ENCODE measurements at regions not wholly inside any gene's neighbourhood (a gene's known extent, or its start where the extent isn't known, plus 50 kb on each side); places are given as distances from the start of the nearest gene placed in this dataset.

DNA sequence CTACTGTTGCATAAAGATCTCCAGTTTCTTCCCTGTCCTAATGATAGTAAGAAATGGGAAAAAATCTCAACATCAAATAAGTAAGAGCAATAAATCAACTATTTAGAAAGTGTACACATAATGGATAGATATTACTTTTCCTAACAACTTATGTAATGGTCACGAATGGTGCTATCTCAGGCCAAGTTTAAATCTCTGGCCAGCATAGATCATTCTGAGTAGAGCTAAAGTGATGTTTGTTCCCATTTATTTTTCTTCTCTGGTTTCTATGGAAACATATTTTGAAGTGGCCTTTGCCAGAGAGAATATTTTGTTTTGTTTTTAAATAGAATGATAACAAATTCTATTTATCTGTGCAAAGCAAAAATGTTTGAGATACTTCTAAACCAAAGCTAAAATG, 249.7 kb upstream of the TTC14 start:
- no peak for DNase-seq

DNA sequence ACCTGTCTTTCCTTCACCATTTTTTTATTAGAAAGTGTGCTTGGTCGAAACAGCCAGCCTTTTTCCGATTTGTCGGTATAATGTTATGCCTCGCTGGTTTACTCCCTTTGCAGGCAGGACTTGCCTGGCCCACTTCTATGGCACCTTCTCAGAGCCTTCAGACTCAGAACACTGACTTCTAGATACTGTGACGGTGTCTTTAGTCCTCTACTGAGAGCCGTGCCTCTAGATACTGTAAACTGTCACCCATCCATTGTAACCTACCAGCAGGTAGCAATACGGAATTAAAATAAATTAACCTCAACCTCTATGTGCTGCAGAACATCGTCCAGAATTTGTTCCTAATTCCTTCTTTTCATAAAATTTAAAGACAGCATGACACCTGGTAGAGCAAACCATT, 247.7 kb upstream of the TTC14 start:
- no peak for DNase-seq

DNA sequence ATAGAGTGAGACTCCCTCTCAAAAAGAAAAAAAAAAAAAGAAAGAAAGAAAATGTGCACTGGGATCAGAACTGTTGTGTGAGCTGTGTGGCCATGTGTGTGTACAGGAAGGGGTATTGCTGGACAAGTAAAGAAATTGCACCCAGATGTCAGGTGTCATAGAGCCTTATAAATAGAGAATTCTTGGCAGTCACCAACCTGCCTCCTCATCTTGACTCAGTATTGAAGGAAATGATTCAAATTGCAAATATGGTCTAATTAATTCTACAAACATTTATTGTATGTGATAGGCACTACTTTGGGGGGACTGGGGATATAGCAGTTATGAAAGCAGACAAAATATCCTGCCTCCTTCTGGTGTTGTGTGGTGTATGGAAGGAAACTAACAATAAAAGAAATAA, 243.8 kb upstream of the TTC14 start:
- DNase-seq: no peak

DNA sequence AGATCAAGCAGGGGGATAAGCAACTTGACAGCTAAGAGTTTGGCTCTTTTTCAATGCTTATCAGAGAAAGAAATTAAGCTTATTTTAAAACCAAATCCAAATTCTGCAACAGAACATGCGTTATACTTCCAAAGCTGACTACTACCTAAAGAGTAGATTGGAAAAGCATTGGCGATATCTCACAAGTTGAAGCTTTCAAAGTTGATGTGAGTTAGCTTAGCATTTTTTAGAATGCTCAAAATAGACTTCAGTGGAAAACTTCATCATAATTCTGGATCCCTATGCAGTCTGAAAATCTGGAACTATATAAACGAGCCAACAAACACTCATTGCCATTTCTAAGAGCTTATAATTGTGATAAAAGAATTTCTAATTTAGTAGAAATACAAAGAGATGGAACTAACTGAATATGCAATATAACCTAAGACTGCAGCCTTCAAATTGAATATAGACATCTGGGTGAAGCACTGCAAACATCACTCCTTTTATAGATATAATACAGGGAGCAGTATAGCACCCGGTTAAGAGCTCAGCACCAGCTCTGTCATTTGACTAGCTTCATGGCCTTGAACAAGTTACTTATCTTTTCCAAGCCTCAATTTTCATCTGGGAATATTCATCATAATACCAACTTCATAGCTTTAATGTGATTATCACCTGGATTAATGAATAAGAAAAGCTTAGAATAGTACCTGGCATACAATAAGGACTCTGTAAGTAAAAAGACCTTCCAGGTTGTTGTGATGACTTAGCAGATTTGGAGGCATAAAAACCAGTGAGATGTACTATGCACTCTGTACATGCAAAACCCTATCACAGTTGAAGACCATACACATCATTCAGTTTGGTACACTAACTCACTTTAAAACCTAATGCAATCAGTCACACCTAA, 242.7 kb upstream of the TTC14 start:
- no peak for DNase-seq

DNA sequence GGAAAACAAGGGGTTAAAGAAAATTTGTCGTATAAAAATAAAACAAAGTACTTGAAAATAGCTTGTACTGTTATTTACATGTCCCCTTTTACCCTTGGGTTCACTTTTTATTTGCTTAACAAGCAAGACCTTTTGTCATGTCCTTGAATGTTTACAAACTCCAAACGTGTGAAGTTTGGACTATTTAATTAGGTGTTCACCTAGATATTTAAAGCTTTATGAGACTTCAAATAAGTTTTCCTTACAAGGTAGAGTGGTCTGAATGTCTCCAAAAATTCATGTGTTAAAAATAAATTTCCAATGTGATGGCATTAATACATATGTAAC, 242.0 kb upstream of the TTC14 start:
- DNase-seq: no peak

DNA sequence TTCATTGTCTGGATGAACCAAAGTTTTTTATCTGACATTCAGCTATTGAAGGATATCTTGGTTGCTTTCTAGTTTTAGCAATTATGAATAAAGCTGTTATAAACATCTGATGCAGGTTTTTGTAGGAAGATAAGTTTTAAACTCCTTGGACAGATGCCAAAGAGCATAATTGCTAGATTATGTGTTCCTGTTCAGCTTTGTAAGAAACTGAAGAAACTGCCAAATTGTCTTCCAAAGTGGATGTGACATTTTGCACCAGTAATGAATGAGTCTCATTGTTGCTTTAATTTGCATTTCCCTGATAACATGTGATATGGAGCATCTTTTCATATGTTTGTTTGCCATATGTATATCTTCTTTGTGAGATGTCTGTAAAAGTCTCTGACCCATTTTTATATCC, 239.9 kb upstream of the TTC14 start:
- no peak for DNase-seq

DNA sequence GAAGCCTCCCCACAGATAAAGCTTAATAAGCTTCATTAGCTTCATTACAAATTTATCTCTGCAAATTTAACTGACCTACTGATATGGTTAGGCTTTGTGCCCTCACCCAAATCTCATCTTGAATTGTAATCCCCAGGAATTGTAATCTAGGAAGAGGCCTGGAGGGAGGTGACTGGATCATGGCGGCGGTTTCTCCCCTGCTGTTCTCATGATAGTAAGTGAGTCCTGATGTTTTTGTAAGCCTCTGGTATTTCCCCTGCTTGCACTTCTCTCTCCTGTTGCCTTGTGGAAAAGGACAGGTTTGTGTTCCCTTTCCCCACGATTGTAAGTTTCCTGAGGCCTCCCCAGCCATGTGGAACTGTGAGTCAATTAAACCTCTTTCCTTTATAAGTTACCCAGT, 226.1 kb upstream of the TTC14 start:
- DNase-seq: no peak

DNA sequence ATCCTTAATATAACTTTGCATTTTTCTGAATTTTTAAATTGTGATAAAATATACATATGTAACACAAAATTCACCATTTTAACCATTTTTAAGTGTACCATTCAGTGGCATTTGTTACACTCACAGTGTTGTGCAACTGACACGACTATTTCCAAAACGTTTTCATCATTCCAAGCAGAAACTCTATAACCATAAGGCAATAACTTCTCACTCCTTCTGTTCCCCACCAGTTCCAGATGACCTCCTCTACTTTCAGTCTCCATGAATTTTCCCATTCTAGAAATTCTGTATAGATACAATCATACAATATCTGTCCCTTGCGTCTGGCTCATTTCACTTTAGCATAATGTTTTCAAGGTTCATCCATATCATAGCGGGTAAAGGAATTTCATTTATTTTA, 223.5 kb upstream of the TTC14 start:
- no peak for DNase-seq

DNA sequence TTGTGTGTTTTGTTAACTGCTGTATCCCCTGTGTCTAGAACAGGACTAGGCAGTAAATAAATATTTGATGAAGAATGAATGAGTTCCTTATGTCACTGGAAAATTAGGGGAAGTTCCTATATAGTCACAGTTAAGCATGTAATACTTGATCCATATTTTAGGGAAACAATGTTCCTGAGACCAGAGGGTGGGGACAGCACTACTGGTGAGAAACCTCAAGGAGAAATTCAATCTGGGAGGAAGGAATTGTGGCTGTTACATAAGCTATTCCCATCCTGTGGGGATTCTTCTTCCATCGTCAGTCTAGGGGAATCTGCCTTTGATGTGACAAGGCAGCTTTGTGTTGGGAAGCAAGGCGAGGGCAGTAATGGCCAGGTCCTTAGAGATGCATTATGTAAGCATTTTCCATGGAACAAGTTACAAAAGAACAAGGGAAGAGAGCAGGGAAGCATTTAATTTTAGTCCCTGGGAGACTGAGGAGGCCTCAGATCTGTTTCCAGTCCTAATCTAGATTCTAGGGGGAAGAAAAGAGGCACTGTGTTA, 219.3 kb upstream of the TTC14 start:
- no peak for DNase-seq

DNA sequence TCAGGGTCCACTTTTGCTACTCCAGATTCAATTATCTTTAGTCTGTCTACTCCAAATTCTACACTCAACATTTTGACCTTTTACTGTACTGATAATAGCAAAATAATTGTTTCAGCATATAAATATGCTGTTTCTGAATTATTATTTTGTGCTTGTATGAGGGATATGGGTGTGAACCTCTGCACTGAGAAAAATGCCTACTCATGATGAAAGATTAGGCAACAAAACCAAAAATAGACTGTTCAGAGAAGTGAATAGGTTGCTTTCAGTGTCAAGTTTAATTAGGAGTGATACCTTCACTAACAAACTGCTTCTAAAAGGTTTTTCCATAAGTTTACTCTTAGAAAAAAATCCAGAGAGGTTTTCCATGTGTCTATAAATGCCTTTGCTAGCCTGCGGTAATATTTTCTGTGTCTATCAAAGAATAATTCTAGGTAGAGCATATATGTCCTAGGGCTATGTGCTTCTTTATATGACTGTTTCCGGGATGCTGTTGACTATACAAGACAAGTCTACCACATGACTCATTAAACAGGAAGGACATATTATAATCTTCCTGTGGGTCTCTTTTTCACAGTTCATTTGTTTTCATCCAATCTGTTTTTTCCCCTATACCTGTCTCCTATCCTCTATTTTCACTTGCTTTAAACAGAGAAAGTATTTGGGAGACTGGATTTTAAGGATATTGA, 218.5 kb upstream of the TTC14 start:
- no peak for DNase-seq

DNA sequence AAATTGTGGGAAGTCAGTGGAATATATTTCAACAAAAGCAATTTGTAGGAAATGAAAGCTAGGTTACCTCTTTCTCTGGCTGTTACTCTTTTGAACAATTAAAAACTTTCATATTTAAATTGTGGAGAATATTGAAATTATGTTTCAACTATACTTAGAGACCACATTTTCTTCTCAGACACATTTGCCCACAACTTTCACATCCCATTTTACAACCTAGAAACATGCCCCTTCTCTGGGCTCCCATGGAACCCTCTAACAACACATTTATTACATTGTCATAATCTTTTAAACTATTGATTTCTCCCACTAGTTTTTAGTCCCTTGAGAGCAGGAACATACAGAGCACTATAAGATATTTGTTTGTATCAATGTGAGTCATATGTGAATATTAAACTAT, 211.7 kb upstream of the TTC14 start:
- DNase-seq: no peak

DNA sequence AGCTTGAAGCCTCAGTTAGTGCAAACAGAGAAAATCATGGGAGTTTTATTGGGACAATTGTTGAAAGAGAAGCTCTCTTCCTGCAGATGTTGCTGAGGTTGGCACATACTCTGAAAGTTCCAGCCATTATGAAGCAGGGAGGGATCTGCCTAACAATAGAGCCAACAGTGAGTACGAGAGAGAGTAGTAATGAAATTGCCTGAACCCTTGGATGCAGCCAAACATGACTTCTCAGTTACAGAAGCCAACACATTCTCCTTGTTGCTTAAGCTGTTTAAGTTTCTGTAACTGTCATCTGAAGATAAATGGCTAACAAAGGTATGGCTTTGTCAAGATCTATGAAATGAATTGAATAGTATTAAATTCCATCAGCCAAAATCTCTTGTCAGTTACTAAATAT, 211.0 kb upstream of the TTC14 start:
- no peak for DNase-seq

DNA sequence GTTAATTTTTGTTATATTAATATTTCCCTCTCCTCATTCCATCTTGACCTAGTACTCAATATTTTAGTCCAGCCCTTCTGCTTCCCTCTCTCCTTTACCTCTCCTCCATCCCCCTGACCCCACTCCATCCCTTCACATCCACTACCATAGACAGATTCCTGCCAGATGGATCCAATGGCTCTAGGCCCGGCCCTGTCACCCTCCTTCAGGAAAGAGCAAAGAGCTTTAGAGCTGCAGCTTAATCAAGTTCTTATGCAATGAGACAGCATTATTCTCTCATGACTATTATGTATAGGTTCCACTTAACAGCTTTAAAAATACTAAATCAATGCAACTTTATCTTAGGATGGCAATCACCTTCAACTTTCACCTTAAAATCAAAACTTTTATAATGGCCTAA, 200.7 kb upstream of the TTC14 start:
- no peak for DNase-seq

DNA sequence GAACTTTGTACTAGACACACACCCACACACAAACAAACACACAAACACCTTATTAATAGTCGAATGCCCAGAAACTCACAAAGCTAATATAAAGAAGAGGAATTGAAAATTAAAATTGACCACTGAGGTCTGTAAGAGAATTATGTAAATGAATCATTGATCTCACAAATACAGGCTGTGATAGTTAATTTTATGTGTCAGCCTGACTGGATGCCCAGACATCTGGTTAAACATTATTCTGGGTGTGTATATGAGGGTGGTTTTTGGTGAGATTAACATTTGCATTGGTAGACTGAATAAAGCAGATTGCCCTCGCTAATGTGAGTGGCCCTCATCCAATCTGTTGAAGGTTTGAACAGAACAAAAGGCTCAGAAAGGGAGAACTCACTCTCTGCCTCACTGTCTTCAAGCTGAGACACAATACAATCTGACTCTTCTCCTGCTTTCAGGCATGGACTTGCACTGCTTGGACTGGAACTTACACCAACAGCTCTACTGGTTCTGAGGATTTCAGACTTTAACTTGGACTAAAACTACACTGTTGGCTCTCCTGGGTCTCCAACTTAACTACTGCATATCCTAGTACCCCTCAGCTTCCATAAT, 199.4 kb upstream of the TTC14 start:
- no peak for DNase-seq

DNA sequence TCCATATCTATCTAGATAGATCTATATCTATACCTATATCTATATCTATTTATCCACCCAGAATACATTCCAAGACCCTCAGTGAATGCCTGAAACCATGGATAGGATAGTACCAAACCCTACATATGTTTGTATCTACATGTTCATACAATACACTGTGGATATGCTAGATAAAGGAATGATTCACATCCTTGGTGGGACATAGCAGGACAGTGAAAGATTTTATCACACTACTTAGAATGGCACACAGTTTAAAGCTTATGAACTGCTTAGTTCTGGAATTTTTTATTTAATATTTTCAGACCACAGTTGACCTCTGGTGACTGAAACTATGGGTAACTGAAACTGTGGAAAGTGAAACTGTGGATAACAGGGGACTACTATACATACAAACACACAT, 198.8 kb upstream of the TTC14 start:
- DNase-seq: no peak

DNA sequence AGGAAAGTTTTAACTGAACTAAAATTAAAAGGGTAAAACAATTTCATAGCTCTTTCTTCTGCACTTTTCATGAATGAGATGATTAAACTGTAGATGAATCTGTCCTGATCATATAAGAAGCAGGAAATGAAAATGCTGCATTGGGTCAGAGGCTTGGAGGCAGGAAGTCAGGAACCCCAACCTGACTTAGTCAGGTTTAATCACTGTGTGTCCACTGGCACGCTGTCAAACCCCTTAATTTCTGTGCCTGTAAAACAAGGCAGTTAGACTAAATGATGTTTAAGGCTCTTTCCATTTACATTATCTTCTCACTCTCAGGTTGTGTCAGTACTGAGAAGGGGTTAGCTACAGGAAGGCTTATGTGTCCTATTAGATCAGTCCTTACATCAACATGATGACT, 193.3 kb upstream of the TTC14 start:
- DNase-seq: no peak

DNA sequence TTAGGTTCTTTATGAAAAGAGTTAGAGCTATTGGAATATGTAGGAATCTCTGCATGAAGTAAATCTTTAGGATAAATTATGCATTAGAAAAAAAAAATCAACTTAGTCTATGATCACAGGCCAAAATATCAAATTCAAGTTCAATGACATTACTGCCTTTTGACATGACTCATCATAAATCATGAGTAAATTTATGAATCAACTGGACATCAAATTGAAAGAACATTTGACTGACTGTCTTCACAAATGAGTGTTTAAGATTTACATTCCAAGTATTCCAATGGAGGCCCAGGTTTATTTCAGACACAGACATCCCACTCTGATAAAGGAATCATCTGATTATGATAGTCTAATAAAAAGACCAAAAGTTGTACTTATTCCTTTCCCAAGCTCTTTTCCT, 192.8 kb upstream of the TTC14 start:
- no peak for DNase-seq

DNA sequence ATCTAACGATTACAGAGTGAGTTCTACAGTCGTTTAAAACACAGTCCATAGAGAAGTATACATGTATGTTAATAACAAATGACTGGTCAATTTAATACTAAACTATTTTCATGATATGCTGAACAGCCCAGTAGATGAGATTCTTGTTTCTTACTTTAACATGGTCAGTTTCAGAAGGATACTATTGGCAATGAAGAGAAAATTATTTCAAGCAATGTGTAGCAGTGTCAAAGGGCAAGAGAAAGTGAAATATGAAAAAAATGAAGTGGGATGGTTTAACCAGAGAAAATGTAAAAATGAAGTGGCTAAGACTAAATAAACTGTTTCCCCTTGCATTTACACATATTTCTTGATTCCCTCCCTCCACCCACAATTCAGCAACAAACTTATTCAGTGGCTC, 192.1 kb upstream of the TTC14 start:
- no peak for DNase-seq

DNA sequence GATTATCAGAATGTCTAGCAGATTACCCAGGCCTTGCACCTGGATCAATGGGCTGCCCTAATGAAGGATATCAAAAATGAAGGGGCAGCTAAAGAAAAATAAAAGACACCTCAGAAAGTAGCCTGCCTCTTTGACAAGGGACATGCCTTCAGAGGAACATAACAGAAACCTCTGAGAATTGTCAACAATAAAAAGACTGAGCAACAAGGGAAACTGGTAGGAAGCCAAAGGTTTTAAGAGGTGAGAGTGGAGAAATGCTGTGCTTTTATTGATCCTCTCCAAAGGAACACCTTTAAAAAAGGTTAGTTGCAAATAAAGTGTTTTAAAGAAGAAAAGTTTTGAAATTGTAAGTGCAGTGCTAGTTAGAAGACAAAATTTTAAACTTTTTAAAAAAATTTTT, 187.8 kb upstream of the TTC14 start:
- DNase-seq: no peak

DNA sequence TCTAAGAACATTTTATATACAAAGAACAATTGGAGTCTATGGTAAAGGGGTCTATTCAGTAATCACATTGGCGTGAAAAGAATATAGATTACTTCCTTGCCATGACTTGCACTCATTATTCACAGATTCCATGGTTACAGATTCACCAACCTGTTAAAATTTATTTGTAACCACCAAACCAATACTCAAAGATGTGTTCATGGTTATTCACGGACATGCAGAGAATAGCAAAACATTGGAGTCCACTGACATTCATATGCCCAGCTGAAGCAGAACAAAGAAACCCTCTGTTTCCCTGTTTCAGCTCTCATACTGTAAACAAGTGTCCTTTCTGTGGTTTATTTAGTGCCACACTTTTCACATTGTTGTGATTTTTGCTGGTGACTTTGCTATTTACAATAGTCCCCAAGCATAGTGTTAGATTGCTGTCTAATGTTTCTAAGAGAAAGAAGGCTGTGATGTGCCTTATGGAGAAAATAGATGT, 185.8 kb upstream of the TTC14 start:
- DNase-seq: no peak

DNA sequence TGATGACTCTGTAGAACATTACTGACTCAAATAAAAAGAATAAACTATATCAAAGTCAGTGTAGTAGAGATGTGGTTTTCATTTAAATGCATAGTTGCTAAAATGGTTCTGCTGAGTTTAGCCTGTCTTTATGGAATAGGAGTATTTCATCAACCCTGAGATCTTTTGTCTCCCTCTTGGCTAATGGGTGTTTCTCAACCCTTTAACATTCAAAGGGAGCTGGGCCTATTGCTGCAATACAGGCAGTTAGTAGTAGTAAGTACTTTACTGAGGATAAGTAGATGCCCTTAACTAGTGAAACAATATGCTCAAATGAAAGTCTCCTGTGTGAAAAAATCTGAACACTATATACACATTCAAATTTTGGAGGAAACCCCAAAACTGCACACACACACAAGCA, 184.7 kb upstream of the TTC14 start:
- no peak for DNase-seq

DNA sequence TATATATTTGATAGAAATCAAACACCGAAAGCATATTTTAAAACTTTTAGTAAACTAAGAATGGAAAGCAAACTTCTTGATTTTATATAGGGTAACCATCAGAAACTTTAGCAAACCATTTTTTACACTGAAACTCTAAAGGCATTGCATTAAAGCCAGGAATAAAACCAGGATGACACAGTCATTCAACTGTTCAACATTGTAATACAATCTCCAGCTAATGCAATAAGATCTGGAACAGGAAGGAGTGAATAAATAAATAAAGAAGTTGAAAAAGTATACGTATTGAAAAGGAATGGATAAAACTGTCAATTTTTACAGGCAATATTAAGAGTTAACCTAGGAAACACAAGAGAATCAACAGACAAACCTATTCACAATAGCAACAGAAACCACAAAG, 181.9 kb upstream of the TTC14 start:
- no peak for DNase-seq

DNA sequence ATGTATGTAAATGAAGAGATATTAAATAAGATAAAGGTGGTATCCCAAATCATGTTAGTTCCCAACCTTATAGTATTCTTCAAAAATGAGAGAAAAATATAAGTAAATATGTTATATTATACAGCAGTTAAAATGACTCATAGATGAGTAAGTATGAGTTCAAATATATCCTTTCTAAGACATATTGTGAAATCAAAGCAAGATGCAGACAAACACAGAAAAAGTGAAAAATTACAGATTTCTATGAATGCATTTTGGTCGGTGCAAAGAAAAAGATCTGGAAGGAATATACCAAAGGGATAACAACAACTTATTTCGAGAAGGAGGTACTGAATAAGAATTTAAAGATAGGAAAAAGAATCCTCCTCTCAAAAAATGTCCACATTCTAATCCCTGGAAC, 181.2 kb upstream of the TTC14 start:
- no peak for DNase-seq

DNA sequence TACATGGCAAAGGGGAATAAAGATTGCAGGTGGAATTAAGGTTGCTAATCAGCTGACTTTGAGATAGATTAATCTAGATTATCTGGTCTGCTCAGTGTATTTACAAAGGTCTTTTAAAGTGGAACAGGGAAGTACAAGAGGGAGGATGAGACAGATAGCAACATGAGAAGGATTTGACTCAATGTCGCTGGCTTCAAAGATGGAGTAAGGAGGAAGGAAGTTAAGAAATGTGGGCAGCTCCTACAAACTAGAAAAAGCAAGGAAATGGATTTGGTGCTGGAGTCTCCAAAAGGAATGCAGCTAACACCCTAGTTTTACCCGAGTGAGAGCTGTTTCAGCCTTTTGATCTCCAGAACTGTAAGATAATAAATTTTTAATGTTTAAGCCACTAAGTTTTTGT, 180.7 kb upstream of the TTC14 start:
- DNase-seq: no peak
